H1 (cell line): ENCODE measurements at regions not wholly inside any gene's neighbourhood (a gene's known extent, or its start where the extent isn't known, plus 50 kb on each side); places are given as distances from the start of the nearest gene placed in this dataset.

Experiments used
- EGR1 ChIP-seq: IDR thresholded peaks from 2 replicates; pipeline ENCODE4 v1.6.1; 2011; ENCODE audit warnings: low read depth, low read length, borderline replicate concordance
- EP300 ChIP-seq, 2 experiments: IDR thresholded peaks; 1 replicate in 1 of 2; 2 replicates in 1 of 2; pipeline ENCODE4 v1.6.1; 2011 to 2012; ENCODE audit warnings: low read depth in 2 of 2, low read length in 2 of 2, mild to moderate bottlenecking in 2 of 2, borderline replicate concordance in 1 of 2, inconsistent platforms in 1 of 2, moderate library complexity in 1 of 2
- EZH2 ChIP-seq: fragments of 200-600 bp; sonication (generic); IDR thresholded peaks from 2 replicates; pipeline ENCODE4 v1.7.1; 2012; ENCODE audit warnings: low read depth, mild to moderate bottlenecking, moderate library complexity, low read length, inconsistent platforms; ENCODE audit not compliant: severe bottlenecking
- GABPA ChIP-seq: IDR thresholded peaks from 2 replicates; pipeline ENCODE4 v1.6.1; 2011; ENCODE audit warnings: mild to moderate bottlenecking, low read length, moderate library complexity, borderline replicate concordance; ENCODE audit not compliant: insufficient read depth
- PHF8 ChIP-seq: fragments of 200-600 bp; sonication (generic); conservative IDR thresholded peaks from 2 replicates; pipeline ENCODE4 v1.7.1; 2012; ENCODE audit warnings: low read depth, mild to moderate bottlenecking, inconsistent platforms, low read length, moderate library complexity
- POLR2A ChIP-seq, 2 experiments: IDR thresholded peaks; 1 replicate in 1 of 2; 2 replicates in 1 of 2; pipeline ENCODE4 v1.6.1; 2011; ENCODE audit warnings: low read depth in 2 of 2, low read length in 2 of 2, mild to moderate bottlenecking in 2 of 2; ENCODE audit errors: control extremely low read depth in 1 of 2
- POLR2AphosphoS5 ChIP-seq: IDR thresholded peaks from 2 replicates; pipeline ENCODE4 v1.6.1; 2011; ENCODE audit warnings: low read depth, low read length
- RFX5 ChIP-seq: IDR thresholded peaks from 2 replicates; pipeline ENCODE4 v1.6.1; 2011; ENCODE audit warnings: low read depth, low read length, improper control_type of control experiment, borderline replicate concordance
- RNF2 ChIP-seq: fragments of 200-900, 300-1000 bp; sonication (generic); IDR thresholded peaks from 2 replicates; pipeline ENCODE4 v1.7.1; 2016; ENCODE audit warnings: borderline replicate concordance, low read depth, mild to moderate bottlenecking, antibody characterized with exemption, low read length; ENCODE audit not compliant: poor library complexity, severe bottlenecking; ENCODE audit errors: missing control alignments
- TAF1 ChIP-seq: IDR thresholded peaks from 2 replicates; pipeline ENCODE4 v1.6.1; 2011; ENCODE audit warnings: mild to moderate bottlenecking, low read depth, low read length
- ZNF274 ChIP-seq: IDR thresholded peaks from 2 replicates; pipeline ENCODE4 v1.7.0; 2012; ENCODE audit warnings: low read length, borderline replicate concordance; ENCODE audit errors: extremely low read depth
- TF ChIP-seq, protein P1 (sequence below), 3 experiments: IDR thresholded peaks; 1 replicate in 2 of 3; 2 replicates in 1 of 3; pipeline versions ENCODE4 v1.5.1 to v1.6.1; 2011; ENCODE audit warnings: low read length in 3 of 3, mild to moderate bottlenecking in 3 of 3, inconsistent platforms in 2 of 3, low read depth in 1 of 3, moderate library complexity in 1 of 3; ENCODE audit not compliant: insufficient read depth in 1 of 3; ENCODE audit errors: control extremely low read depth in 1 of 3
- TF ChIP-seq, protein P2 (sequence below): IDR thresholded peaks from 2 replicates; pipeline ENCODE4 v1.6.1; 2012; ENCODE audit warnings: inconsistent platforms

DNA sequence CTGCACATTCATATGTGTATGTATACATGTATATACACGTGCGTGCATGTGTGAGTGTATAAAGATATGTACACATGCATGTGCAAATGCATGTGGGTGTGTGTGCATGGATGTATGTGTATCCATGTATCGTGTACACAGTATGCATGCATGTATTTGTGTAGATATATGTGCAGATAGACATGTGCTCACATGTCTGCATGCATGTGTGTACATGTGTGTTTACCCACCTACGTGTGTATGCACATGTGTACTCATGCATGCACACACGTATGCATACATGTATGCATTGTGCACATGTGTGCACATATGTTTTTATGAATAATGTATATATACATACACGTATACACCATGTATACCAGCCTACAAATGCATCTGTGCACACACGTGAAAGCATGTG is 80.3 kb upstream of the ZNF322 start:
- TF ChIP-seq POLR2AphosphoS5 (no peak), EGR1 (no peak), RFX5 (no peak), POLR2A (IDR thresholded peaks at IDR 0.05; ENCODE audit: control extremely low read depth in 1 of 2, low read depth in 2 of 2, low read length in 2 of 2) (no peak), EP300 (IDR thresholded peaks at IDR 0.05; ENCODE audit: borderline replicate concordance in 1 of 2, low read depth in 2 of 2, low read length in 2 of 2) (no peak), TAF1 (no peak), EZH2 (no peak), GABPA (no peak), ZNF274 (no peak), RNF2 (no peak), PHF8 (no peak)
- TF ChIP-seq, protein P1, sequence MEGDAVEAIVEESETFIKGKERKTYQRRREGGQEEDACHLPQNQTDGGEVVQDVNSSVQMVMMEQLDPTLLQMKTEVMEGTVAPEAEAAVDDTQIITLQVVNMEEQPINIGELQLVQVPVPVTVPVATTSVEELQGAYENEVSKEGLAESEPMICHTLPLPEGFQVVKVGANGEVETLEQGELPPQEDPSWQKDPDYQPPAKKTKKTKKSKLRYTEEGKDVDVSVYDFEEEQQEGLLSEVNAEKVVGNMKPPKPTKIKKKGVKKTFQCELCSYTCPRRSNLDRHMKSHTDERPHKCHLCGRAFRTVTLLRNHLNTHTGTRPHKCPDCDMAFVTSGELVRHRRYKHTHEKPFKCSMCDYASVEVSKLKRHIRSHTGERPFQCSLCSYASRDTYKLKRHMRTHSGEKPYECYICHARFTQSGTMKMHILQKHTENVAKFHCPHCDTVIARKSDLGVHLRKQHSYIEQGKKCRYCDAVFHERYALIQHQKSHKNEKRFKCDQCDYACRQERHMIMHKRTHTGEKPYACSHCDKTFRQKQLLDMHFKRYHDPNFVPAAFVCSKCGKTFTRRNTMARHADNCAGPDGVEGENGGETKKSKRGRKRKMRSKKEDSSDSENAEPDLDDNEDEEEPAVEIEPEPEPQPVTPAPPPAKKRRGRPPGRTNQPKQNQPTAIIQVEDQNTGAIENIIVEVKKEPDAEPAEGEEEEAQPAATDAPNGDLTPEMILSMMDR (IDR thresholded peaks at IDR 0.05; ENCODE audit: control extremely low read depth in 1 of 3, insufficient read depth in 1 of 3, low read depth in 1 of 3, low read length in 3 of 3), result no peak
- TF ChIP-seq, protein P2, sequence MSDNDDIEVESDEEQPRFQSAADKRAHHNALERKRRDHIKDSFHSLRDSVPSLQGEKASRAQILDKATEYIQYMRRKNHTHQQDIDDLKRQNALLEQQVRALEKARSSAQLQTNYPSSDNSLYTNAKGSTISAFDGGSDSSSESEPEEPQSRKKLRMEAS, result no peak
